K562 (cell line): ENCODE measurements at regions not wholly inside any gene's neighbourhood (a gene's known extent, or its start where the extent isn't known, plus 50 kb on each side); places are given as distances from the start of the nearest gene placed in this dataset.
A peak's percentile ranks its signal among the peaks of the same experiment; 100 is the strongest.

ENCODE experiments used
- BACH1 ChIP-seq: fragments of 200-800 bp; sonication (Bioruptor generic); IDR thresholded peaks from 2 replicates; pipeline ENCODE4 v1.6.1; 2016; ENCODE audit warnings: missing genetic modification characterization, missing compliant biosample characterization
- BMI1 ChIP-seq: fragments of 150-350 bp; IDR thresholded peaks from 2 replicates; pipeline ENCODE4 v1.6.1; 2014; ENCODE audit warnings: low read length
- C11orf30 ChIP-seq: fragments of 450-650 bp; IDR thresholded peaks from 2 replicates; pipeline ENCODE4 v1.6.1; 2016; ENCODE audit warnings: low read depth, mild to moderate bottlenecking
- DMBX1 ChIP-seq: fragments of 250-450 bp; sonication (Bioruptor Pico); IDR thresholded peaks from 2 replicates; pipeline ENCODE4 v1.8.0; 2022; ENCODE audit warnings: inconsistent platforms, mild to moderate bottlenecking, moderate library complexity, borderline replicate concordance
- ETV1 ChIP-seq: fragments of 450-650 bp; conservative IDR thresholded peaks from 2 replicates; pipeline ENCODE4 v1.6.1; 2016; ENCODE audit warnings: missing genetic modification characterization, control low read depth, low read depth, missing compliant biosample characterization
- EWSR1 ChIP-seq: fragments of 450-650 bp; IDR thresholded peaks from 2 replicates; pipeline ENCODE4 v1.6.1; 2018; ENCODE audit warnings: borderline replicate concordance, mild to moderate bottlenecking, low read depth, moderate library complexity; ENCODE audit not compliant: partially characterized antibody
- FUS ChIP-seq: fragments of 200-400 bp; formaldehyde crosslinking; optimal IDR thresholded peaks from 2 replicates; pipeline ENCODE3; 2017; ENCODE audit warnings: low read depth, low read length
- GABPA ChIP-seq: fragments of 200-800 bp; sonication (Bioruptor generic); conservative IDR thresholded peaks from 2 replicates; pipeline ENCODE4 v1.6.1; 2016; ENCODE audit warnings: low read depth, missing genetic modification characterization, missing compliant biosample characterization
- HDAC2 ChIP-seq: fragments of 450-650 bp; IDR thresholded peaks from 2 replicates; pipeline ENCODE4 v1.6.1; 2016; ENCODE audit warnings: mild to moderate bottlenecking
- IFI16 ChIP-seq: fragments of 250-450 bp; sonication (Bioruptor Pico); IDR thresholded peaks from 2 replicates; pipeline ENCODE4 v2.1.2; 2022; ENCODE audit warnings: mild to moderate bottlenecking, inconsistent platforms
- KDM1A ChIP-seq, 2 experiments: fragments of 450-650 bp; IDR thresholded peaks; 2 replicates each; pipeline ENCODE4 v1.6.1; 2016; ENCODE audit warnings: mild to moderate bottlenecking in 2 of 2
- MNT ChIP-seq, 2 experiments: fragments of 450-650 bp; conservative IDR thresholded peaks; 2 replicates each; pipeline ENCODE4 v1.6.1; 2017; ENCODE audit warnings: mild to moderate bottlenecking in 2 of 2, moderate library complexity in 2 of 2
- MYC ChIP-seq, 2 experiments: fragments of 250-450 bp in 1 of 2; sonication (Bioruptor Pico) in 1 of 2; IDR thresholded peaks; 2 replicates each; pipeline versions ENCODE4 v1.5.1 to v1.6.1; 2012 to 2021; ENCODE audit warnings: low read depth in 2 of 2, borderline replicate concordance in 1 of 2, improper control_type of control experiment in 1 of 2, low read length in 1 of 2, mild to moderate bottlenecking in 1 of 2, moderate library complexity in 1 of 2
- PURB ChIP-seq: sonication (generic); formaldehyde crosslinking; IDR thresholded peaks from 2 replicates; pipeline ENCODE4 v1.9.0; 2021; ENCODE audit warnings: low read depth, mild to moderate bottlenecking, missing genetic modification reagents
- SIN3B ChIP-seq: fragments of 450-650 bp; IDR thresholded peaks from 2 replicates; pipeline ENCODE4 v1.6.1; 2017; ENCODE audit warnings: low read depth, mild to moderate bottlenecking, moderate library complexity
- TAF1 ChIP-seq: IDR thresholded peaks from 2 replicates; pipeline ENCODE4 v1.6.1; 2011; ENCODE audit warnings: mild to moderate bottlenecking, low read length, moderate library complexity; ENCODE audit not compliant: insufficient read depth, control insufficient read depth, severe bottlenecking; ENCODE audit errors: extremely low read depth
- TRIM24 ChIP-seq, 2 experiments: fragments of 450-650 bp; IDR thresholded peaks; 2 replicates each; pipeline ENCODE4 v1.6.1; 2016
- WHSC1 ChIP-seq: IDR thresholded peaks from one replicate; pipeline ENCODE4 v1.6.1; 2012; ENCODE audit warnings: low read length, control low read depth, inconsistent platforms
- ZBED1 ChIP-seq: IDR thresholded peaks from 2 replicates; pipeline ENCODE4 v1.6.1; 2014
- ZNF197 ChIP-seq: fragments of 200-800 bp; sonication (Bioruptor generic); IDR thresholded peaks from 2 replicates; pipeline ENCODE4 v1.6.1; 2016; ENCODE audit warnings: low read depth, missing genetic modification characterization, missing compliant biosample characterization
- ZNF384 ChIP-seq: IDR thresholded peaks from 2 replicates; pipeline ENCODE4 v1.6.1; 2012; ENCODE audit warnings: low read depth, low read length, improper control_type of control experiment
- ZNF584 ChIP-seq: fragments of 200-800 bp; sonication (Bioruptor generic); IDR thresholded peaks from 2 replicates; pipeline ENCODE4 v1.6.1; 2016; ENCODE audit warnings: low read depth, mild to moderate bottlenecking, missing genetic modification characterization, missing compliant biosample characterization
- TF ChIP-seq, protein P1 (sequence below): fragments of 200-800 bp; sonication (Bioruptor generic); IDR thresholded peaks from 2 replicates; pipeline ENCODE4 v1.6.1; 2017; ENCODE audit warnings: missing genetic modification characterization, missing compliant biosample characterization
- TF ChIP-seq, protein P2 (sequence below): fragments of 250-450 bp; sonication (Bioruptor Pico); IDR thresholded peaks from 2 replicates; pipeline ENCODE4 v1.8.0; 2022; ENCODE audit warnings: moderate library complexity, mild to moderate bottlenecking, inconsistent platforms
- TF ChIP-seq, protein P3 (sequence below), 3 experiments: IDR thresholded peaks in 2 of 3; conservative IDR thresholded peaks in 1 of 3; 2 replicates each; pipeline ENCODE4 v1.5.1; 2011 to 2012; ENCODE audit warnings: low read length in 3 of 3, mild to moderate bottlenecking in 3 of 3, control low read depth in 2 of 3, improper control_type of control experiment in 1 of 3, inconsistent platforms in 1 of 3, low read depth in 1 of 3, mixed read lengths in 1 of 3, moderate library complexity in 1 of 3; ENCODE audit not compliant: insufficient read depth in 2 of 3

GRCh38 chr12:14257303-14257733 lies 108.2 kb upstream of the ATF7IP start (continued):
- TF ChIP-seq GABPA (peak; percentile 21; the same call in 1 of the 2 replicates), BMI1 (no peak), TAF1 (no peak), MYC (IDR thresholded peaks at IDR 0.05; ENCODE audit: low read depth, low read length) (peak; percentile 56; the same call in 1 of the 2 replicates), MYC (CRISPR knock-in tag; IDR thresholded peaks at IDR 0.05; ENCODE audit: borderline replicate concordance, low read depth) (no peak), MNT (conservative IDR thresholded peaks at IDR 0.05) (no peak), KDM1A (IDR thresholded peaks at IDR 0.05) (no peak), SIN3B (no peak), C11orf30 (peak; percentile 26; the same call in 1 of the 2 replicates), ZNF584 (CRISPR knock-in tag) (no peak), ETV1 (tag) (peak; percentile 59; the same call in 1 of the 2 replicates), BACH1 (tag) (no peak), PURB (CRISPR knock-in tag) (no peak), HDAC2 (no peak), ZNF384 (peak; percentile 57), WHSC1 (no peak), IFI16 (no peak), ZNF197 (CRISPR knock-in tag) (peak; percentile 5; the same call in 1 of the 2 replicates), DMBX1 (CRISPR knock-in tag) (peak; percentile 46; the same call in 1 of the 2 replicates), ZBED1 (no peak), EWSR1 (no peak), TRIM24 (IDR thresholded peaks at IDR 0.05) (peak in 1 of 2 experiments; percentile 93; a peak in 1 of 4 replicates), FUS (no peak)
- TF ChIP-seq, protein P1, sequence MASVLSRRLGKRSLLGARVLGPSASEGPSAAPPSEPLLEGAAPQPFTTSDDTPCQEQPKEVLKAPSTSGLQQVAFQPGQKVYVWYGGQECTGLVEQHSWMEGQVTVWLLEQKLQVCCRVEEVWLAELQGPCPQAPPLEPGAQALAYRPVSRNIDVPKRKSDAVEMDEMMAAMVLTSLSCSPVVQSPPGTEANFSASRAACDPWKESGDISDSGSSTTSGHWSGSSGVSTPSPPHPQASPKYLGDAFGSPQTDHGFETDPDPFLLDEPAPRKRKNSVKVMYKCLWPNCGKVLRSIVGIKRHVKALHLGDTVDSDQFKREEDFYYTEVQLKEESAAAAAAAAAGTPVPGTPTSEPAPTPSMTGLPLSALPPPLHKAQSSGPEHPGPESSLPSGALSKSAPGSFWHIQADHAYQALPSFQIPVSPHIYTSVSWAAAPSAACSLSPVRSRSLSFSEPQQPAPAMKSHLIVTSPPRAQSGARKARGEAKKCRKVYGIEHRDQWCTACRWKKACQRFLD (CRISPR knock-in tag): peak; percentile 55; the same call in 1 of the 2 replicates
- TF ChIP-seq, protein P2, sequence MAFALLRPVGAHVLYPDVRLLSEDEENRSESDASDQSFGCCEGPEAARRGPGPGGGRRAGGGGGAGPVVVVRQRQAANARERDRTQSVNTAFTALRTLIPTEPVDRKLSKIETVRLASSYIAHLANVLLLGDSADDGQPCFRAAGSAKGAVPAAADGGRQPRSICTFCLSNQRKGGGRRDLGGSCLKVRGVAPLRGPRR (CRISPR knock-in tag): no peak
- TF ChIP-seq, protein P3, sequence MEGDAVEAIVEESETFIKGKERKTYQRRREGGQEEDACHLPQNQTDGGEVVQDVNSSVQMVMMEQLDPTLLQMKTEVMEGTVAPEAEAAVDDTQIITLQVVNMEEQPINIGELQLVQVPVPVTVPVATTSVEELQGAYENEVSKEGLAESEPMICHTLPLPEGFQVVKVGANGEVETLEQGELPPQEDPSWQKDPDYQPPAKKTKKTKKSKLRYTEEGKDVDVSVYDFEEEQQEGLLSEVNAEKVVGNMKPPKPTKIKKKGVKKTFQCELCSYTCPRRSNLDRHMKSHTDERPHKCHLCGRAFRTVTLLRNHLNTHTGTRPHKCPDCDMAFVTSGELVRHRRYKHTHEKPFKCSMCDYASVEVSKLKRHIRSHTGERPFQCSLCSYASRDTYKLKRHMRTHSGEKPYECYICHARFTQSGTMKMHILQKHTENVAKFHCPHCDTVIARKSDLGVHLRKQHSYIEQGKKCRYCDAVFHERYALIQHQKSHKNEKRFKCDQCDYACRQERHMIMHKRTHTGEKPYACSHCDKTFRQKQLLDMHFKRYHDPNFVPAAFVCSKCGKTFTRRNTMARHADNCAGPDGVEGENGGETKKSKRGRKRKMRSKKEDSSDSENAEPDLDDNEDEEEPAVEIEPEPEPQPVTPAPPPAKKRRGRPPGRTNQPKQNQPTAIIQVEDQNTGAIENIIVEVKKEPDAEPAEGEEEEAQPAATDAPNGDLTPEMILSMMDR (IDR thresholded peaks at IDR 0.05 in 2 of 3, conservative IDR thresholded peaks at IDR 0.05 in 1 of 3; ENCODE audit: insufficient read depth in 2 of 3, low read depth in 1 of 3, low read length in 3 of 3): 0 out of 6 replicates have a peak, but pooled peaks of 1 of the 3 experiments have one; percentile 2
